HCT116 (cell line): ENCODE measurements at regions not wholly inside any gene's neighbourhood (a gene's known extent, or its start where the extent isn't known, plus 50 kb on each side); places are given as distances from the start of the nearest gene placed in this dataset.

Experiments
- EGR1 ChIP-seq: IDR thresholded peaks from 2 replicates; pipeline ENCODE4 v1.6.1; 2012; ENCODE audit warnings: low read depth
- EZH2 ChIP-seq: fragments of 200-600 bp; sonication (generic); IDR thresholded peaks from 2 replicates; pipeline ENCODE4 v1.6.1; 2017; ENCODE audit warnings: antibody characterized with exemption, mixed run types
- EZH2phosphoT487 ChIP-seq: fragments of 200-600 bp; IDR thresholded peaks from 2 replicates; pipeline ENCODE4 v1.6.1; 2018; ENCODE audit warnings: antibody characterized with exemption, borderline replicate concordance
- FOSL1 ChIP-seq: IDR thresholded peaks from 2 replicates; pipeline ENCODE4 v1.6.1; 2012; ENCODE audit warnings: low read depth
- POLR2A ChIP-seq: IDR thresholded peaks from 2 replicates; pipeline ENCODE4 v1.7.0; 2011; ENCODE audit warnings: borderline replicate concordance; ENCODE audit not compliant: insufficient read depth, insufficient read length; ENCODE audit errors: extremely low read depth
- POLR2AphosphoS5 ChIP-seq: IDR thresholded peaks from 2 replicates; pipeline ENCODE4 v1.6.1; 2011; ENCODE audit warnings: mild to moderate bottlenecking, low read depth, low read length, moderate library complexity
- RAD21 ChIP-seq: IDR thresholded peaks from 2 replicates; pipeline ENCODE4 v1.6.1; 2012; ENCODE audit warnings: low read depth, mild to moderate bottlenecking
- SIN3A ChIP-seq: IDR thresholded peaks from 2 replicates; pipeline ENCODE4 v1.6.1; 2012; ENCODE audit warnings: low read depth
- SRF ChIP-seq: IDR thresholded peaks from 2 replicates; pipeline ENCODE4 v1.6.1; 2012; ENCODE audit warnings: low read depth
- TF ChIP-seq, protein P1 (sequence below), 3 experiments: fragments of 200-600 bp in 1 of 3; sonication (generic) in 1 of 3; IDR thresholded peaks in 2 of 3; conservative IDR thresholded peaks in 1 of 3; 2 replicates each; pipeline ENCODE4 v1.5.1; 2012 to 2017; ENCODE audit warnings: low read depth in 2 of 3, low read length in 2 of 3, antibody characterized with exemption in 1 of 3, borderline replicate concordance in 1 of 3, control low read depth in 1 of 3, mild to moderate bottlenecking in 1 of 3, mixed read lengths in 1 of 3, mixed run types in 1 of 3, moderate library complexity in 1 of 3; ENCODE audit not compliant: insufficient read depth in 1 of 3
- TF ChIP-seq, protein P2 (sequence below): IDR thresholded peaks from 2 replicates; pipeline ENCODE4 v1.6.1; 2012; ENCODE audit warnings: low read depth
- TF ChIP-seq, protein P3 (sequence below): IDR thresholded peaks from 2 replicates; pipeline ENCODE4 v1.6.1; 2012

DNA sequence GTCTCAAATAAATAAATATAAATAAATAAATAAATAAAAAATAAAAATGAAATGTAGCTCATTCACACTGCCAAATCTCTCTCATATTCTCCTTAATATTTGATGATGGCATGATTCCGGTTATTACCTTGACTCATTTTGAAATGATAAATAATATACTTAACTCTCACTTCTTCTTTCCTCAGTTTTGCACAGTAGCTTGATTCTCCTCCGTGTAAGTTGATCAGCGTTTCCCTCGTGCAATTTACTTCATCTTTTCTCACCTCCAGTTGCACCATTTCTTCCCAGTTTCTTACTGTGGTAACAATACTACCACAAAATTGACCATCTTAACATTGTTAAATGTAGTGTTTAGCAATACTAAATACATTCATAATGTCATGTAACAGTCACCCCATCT is 111.6 kb downstream of the RIPK4 start:
- TF ChIP-seq, protein P1, sequence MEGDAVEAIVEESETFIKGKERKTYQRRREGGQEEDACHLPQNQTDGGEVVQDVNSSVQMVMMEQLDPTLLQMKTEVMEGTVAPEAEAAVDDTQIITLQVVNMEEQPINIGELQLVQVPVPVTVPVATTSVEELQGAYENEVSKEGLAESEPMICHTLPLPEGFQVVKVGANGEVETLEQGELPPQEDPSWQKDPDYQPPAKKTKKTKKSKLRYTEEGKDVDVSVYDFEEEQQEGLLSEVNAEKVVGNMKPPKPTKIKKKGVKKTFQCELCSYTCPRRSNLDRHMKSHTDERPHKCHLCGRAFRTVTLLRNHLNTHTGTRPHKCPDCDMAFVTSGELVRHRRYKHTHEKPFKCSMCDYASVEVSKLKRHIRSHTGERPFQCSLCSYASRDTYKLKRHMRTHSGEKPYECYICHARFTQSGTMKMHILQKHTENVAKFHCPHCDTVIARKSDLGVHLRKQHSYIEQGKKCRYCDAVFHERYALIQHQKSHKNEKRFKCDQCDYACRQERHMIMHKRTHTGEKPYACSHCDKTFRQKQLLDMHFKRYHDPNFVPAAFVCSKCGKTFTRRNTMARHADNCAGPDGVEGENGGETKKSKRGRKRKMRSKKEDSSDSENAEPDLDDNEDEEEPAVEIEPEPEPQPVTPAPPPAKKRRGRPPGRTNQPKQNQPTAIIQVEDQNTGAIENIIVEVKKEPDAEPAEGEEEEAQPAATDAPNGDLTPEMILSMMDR (IDR thresholded peaks at IDR 0.05 in 2 of 3, conservative IDR thresholded peaks at IDR 0.05 in 1 of 3; ENCODE audit: borderline replicate concordance in 1 of 3, insufficient read depth in 1 of 3, low read depth in 2 of 3, low read length in 2 of 3), result no peak
- TF ChIP-seq, protein P2, sequence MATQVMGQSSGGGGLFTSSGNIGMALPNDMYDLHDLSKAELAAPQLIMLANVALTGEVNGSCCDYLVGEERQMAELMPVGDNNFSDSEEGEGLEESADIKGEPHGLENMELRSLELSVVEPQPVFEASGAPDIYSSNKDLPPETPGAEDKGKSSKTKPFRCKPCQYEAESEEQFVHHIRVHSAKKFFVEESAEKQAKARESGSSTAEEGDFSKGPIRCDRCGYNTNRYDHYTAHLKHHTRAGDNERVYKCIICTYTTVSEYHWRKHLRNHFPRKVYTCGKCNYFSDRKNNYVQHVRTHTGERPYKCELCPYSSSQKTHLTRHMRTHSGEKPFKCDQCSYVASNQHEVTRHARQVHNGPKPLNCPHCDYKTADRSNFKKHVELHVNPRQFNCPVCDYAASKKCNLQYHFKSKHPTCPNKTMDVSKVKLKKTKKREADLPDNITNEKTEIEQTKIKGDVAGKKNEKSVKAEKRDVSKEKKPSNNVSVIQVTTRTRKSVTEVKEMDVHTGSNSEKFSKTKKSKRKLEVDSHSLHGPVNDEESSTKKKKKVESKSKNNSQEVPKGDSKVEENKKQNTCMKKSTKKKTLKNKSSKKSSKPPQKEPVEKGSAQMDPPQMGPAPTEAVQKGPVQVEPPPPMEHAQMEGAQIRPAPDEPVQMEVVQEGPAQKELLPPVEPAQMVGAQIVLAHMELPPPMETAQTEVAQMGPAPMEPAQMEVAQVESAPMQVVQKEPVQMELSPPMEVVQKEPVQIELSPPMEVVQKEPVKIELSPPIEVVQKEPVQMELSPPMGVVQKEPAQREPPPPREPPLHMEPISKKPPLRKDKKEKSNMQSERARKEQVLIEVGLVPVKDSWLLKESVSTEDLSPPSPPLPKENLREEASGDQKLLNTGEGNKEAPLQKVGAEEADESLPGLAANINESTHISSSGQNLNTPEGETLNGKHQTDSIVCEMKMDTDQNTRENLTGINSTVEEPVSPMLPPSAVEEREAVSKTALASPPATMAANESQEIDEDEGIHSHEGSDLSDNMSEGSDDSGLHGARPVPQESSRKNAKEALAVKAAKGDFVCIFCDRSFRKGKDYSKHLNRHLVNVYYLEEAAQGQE, result no peak
- TF ChIP-seq SIN3A (no peak), EGR1 (no peak), FOSL1 (no peak), POLR2A (no peak), POLR2AphosphoS5 (no peak), RAD21 (no peak), EZH2 (no peak), SRF (no peak), EZH2phosphoT487 (no peak)
- TF ChIP-seq, protein P3, sequence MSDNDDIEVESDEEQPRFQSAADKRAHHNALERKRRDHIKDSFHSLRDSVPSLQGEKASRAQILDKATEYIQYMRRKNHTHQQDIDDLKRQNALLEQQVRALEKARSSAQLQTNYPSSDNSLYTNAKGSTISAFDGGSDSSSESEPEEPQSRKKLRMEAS, result no peak
